GM23338 (cell line): ENCODE measurements at regions not wholly inside any gene's neighbourhood (a gene's known extent, or its start where the extent isn't known, plus 50 kb on each side); places are given as distances from the start of the nearest gene placed in this dataset.

Experiments used
- ATAC-seq: fragments of 200-7000 bp; cut with Tn5 transposase; 3 replicates; pipeline ENCODE4 v1.9.1; 2020
- DNase-seq: peaks from one replicate; pipeline ENCODE4 v3.0.0-alpha.2; 2015; ENCODE audit warnings: low spot score
- H2AFZ ChIP-seq: fragments of 200-600 bp; sonication (generic); 2 replicates; pipeline ENCODE4 v1.8.0; 2016; ENCODE audit warnings: antibody characterized with exemption, mild to moderate bottlenecking, moderate library complexity
- H3F3A ChIP-seq: fragments of 200-600 bp; sonication (generic); replicated peaks from 2 replicates; pipeline ENCODE4 v1.8.0; 2017; ENCODE audit warnings: antibody characterized with exemption, mixed run types, low read depth
- H3K27ac ChIP-seq: fragments of 200-600 bp; sonication (generic); 2 replicates; pipeline ENCODE4 v1.6.1; 2016; ENCODE audit warnings: low read depth
- H3K27me3 ChIP-seq: fragments of 200-600 bp; sonication (generic); 2 replicates; pipeline ENCODE4 v1.8.0; 2016; ENCODE audit warnings: mild to moderate bottlenecking, mixed run types, moderate library complexity; ENCODE audit not compliant: insufficient read depth
- H3K36me3 ChIP-seq: fragments of 200-600 bp; sonication (generic); 2 replicates; pipeline ENCODE4 v1.8.0; 2016; ENCODE audit warnings: mild to moderate bottlenecking; ENCODE audit not compliant: insufficient read depth
- H3K4me1 ChIP-seq: fragments of 200-600 bp; sonication (generic); 2 replicates; pipeline ENCODE4 v1.8.0; 2016; ENCODE audit warnings: mild to moderate bottlenecking, moderate library complexity; ENCODE audit not compliant: insufficient read depth
- H3K4me2 ChIP-seq: fragments of 200-600 bp; sonication (generic); 2 replicates; pipeline ENCODE4 v1.7.1; 2017; ENCODE audit warnings: mixed run types
- H3K4me3 ChIP-seq: fragments of 200-600 bp; sonication (generic); 2 replicates; pipeline ENCODE4 v1.6.1; 2016; ENCODE audit warnings: mixed run types
- H3K79me2 ChIP-seq: fragments of 200-600 bp; sonication (generic); replicated peaks from 2 replicates; pipeline ENCODE4 v1.8.0; 2017; ENCODE audit warnings: mild to moderate bottlenecking; ENCODE audit not compliant: insufficient read depth
- H3K9me2 ChIP-seq: fragments of 200-600 bp; sonication (generic); 2 replicates; pipeline ENCODE4 v1.8.0; 2017; ENCODE audit not compliant: insufficient read depth
- H4K20me1 ChIP-seq: fragments of 200-600 bp; sonication (generic); replicated peaks from 2 replicates; pipeline ENCODE4 v1.8.0; 2017; ENCODE audit warnings: mild to moderate bottlenecking; ENCODE audit not compliant: insufficient read depth
- H3K27ac Mint-ChIP-seq: 2 replicates; pipeline ENCODE4 v1.8.0; 2020; ENCODE audit warnings: inconsistent platforms, mild to moderate bottlenecking, moderate library complexity, mixed read lengths
- H3K27me3 Mint-ChIP-seq: 3 replicates; pipeline ENCODE4 v1.8.0; 2022; ENCODE audit warnings: low read depth, mild to moderate bottlenecking, moderate library complexity, mixed read lengths, inconsistent platforms; ENCODE audit not compliant: insufficient read depth, poor library complexity
- H3K36me3 Mint-ChIP-seq: 3 replicates; pipeline ENCODE4 v1.8.0; 2021; ENCODE audit warnings: low read depth, mild to moderate bottlenecking, inconsistent platforms, moderate library complexity, mixed read lengths
- H3K4me1 Mint-ChIP-seq: 3 replicates; pipeline ENCODE4 v1.8.0; 2020; ENCODE audit warnings: mild to moderate bottlenecking, inconsistent platforms, mixed read lengths
- H3K4me3 Mint-ChIP-seq: 3 replicates; pipeline ENCODE4 v1.8.0; 2021; ENCODE audit warnings: moderate library complexity, mild to moderate bottlenecking, inconsistent platforms, mixed read lengths
- H3K9me3 Mint-ChIP-seq: 3 replicates; pipeline ENCODE4 v1.8.0; 2020; ENCODE audit warnings: moderate library complexity, mild to moderate bottlenecking, inconsistent platforms, mixed read lengths
- CREB1 ChIP-seq: fragments of 250-450 bp; sonication (Bioruptor Pico); IDR thresholded peaks from 2 replicates; pipeline ENCODE4 v1.5.0; 2020; ENCODE audit warnings: low read depth, mild to moderate bottlenecking, moderate library complexity
- CTCF ChIP-seq, 2 experiments: fragments of 200-600 bp in 1 of 2; sonication (generic) in 1 of 2; conservative IDR thresholded peaks; 2 replicates each; pipeline versions ENCODE4 v1.5.1 to v1.6.1; 2016 to 2017; ENCODE audit warnings: antibody characterized with exemption in 2 of 2, low read depth in 2 of 2, mild to moderate bottlenecking in 2 of 2, moderate library complexity in 1 of 2
- ETS1 ChIP-seq: IDR thresholded peaks from 2 replicates; pipeline ENCODE4 v1.6.1; 2016; ENCODE audit warnings: antibody characterized with exemption
- EZH2 ChIP-seq: fragments of 200-600 bp; sonication (generic); IDR thresholded peaks from one replicate; pipeline ENCODE4 v1.8.0; 2017; ENCODE audit warnings: antibody characterized with exemption, mild to moderate bottlenecking, low read depth; ENCODE audit not compliant: unreplicated experiment
- EZH2phosphoT487 ChIP-seq: fragments of 200-600 bp; sonication (generic); IDR thresholded peaks from one replicate; pipeline ENCODE4 v1.8.1; 2018; ENCODE audit warnings: antibody characterized with exemption; ENCODE audit not compliant: unreplicated experiment
- JUNB ChIP-seq: IDR thresholded peaks from one replicate; pipeline ENCODE4 v1.6.1; 2016; ENCODE audit warnings: antibody characterized with exemption; ENCODE audit not compliant: unreplicated experiment
- NANOG ChIP-seq: IDR thresholded peaks from 2 replicates; pipeline ENCODE4 v1.6.1; 2016; ENCODE audit warnings: antibody characterized with exemption, borderline replicate concordance
- POLR2AphosphoS5 ChIP-seq: IDR thresholded peaks from 2 replicates; pipeline ENCODE4 v1.6.1; 2016; ENCODE audit warnings: antibody characterized with exemption, low read depth
- STAT1 ChIP-seq: IDR thresholded peaks from one replicate; pipeline ENCODE4 v1.6.1; 2016; ENCODE audit warnings: antibody characterized with exemption; ENCODE audit not compliant: unreplicated experiment
- ZNF114 ChIP-seq: fragments of 250-450 bp; sonication (Bioruptor Pico); IDR thresholded peaks from 2 replicates; pipeline ENCODE4 v1.5.0; 2020; ENCODE audit warnings: mild to moderate bottlenecking, moderate library complexity
- ZNF331 ChIP-seq: fragments of 250-450 bp; sonication (Bioruptor Pico); IDR thresholded peaks from 2 replicates; pipeline ENCODE4 v1.5.0; 2020; ENCODE audit warnings: low read depth, mild to moderate bottlenecking, moderate library complexity
- ZNF462 ChIP-seq: fragments of 250-450 bp; sonication (Bioruptor Pico); IDR thresholded peaks from 2 replicates; pipeline ENCODE4 v1.5.0; 2020; ENCODE audit warnings: mild to moderate bottlenecking, moderate library complexity

GRCh38 chr13:70339738-70340137, 231.5 kb upstream of the KLHL1 start:
- no peaks in the 10 kb centered on the region for H3K9me3 Mint-ChIP-seq
- no peak overlapping the region for H3K27ac Mint-ChIP-seq
- H3K27ac ChIP-seq = no peak overlapping the region
- no peaks in the 10 kb centered on the region for H3K27me3 ChIP-seq
- no peaks in the 10 kb centered on the region for H3F3A ChIP-seq
- peak; percentile 95 for ATAC-seq
- no peak overlapping the region for H3K4me3 ChIP-seq
- H3K4me3 Mint-ChIP-seq = no peak overlapping the region
- H3K36me3 ChIP-seq = no peaks in the 10 kb centered on the region
- no peak for TF ChIP-seq EZH2
- TF ChIP-seq JUNB = no peak
- TF ChIP-seq CTCF (conservative IDR thresholded peaks at IDR 0.05; ENCODE audit: low read depth in 2 of 2) = peak; percentile 74 to 75
- TF ChIP-seq ETS1 = no peak
- no peaks in the 10 kb centered on the region for H3K36me3 Mint-ChIP-seq
- no peak overlapping the region for H3K4me2 ChIP-seq
- H4K20me1 ChIP-seq = no peaks in the 10 kb centered on the region
- no peaks in the 10 kb centered on the region for H3K4me1 ChIP-seq
- peak; percentile 83 for DNase-seq
- H3K27me3 Mint-ChIP-seq = peaks cover 2% of the 10 kb centered on the region
- H3K79me2 ChIP-seq = no peaks in the 10 kb centered on the region
- H2AFZ ChIP-seq = 0 out of 2 replicates have a peak overlapping the region, but pooled peaks have one; percentile 19
- no peaks in the 10 kb centered on the region for H3K4me1 Mint-ChIP-seq
- no peaks in the 10 kb centered on the region for H3K9me2 ChIP-seq

GRCh38 chr13:70338609-70339008, 230.4 kb upstream of the KLHL1 start:
- no peaks in the 10 kb centered on the region for H3K79me2 ChIP-seq
- Mint-ChIP-seq H3K9me3 (no peaks in the 10 kb centered on the region), H3K27ac (no peak overlapping the region), H3K27me3 (peaks cover 2% of the 10 kb centered on the region), H3K4me1 (no peaks in the 10 kb centered on the region), H3K36me3 (no peaks in the 10 kb centered on the region), H3K4me3 (no peak overlapping the region)
- ATAC-seq (no peak), DNase-seq (no peak)
- H3K27me3 ChIP-seq = no peaks in the 10 kb centered on the region
- no peaks in the 10 kb centered on the region for H3F3A ChIP-seq
- no peaks in the 10 kb centered on the region for H3K9me2 ChIP-seq
- no peaks in the 10 kb centered on the region for H3K4me1 ChIP-seq
- no peak overlapping the region for H2AFZ ChIP-seq
- H4K20me1 ChIP-seq = no peaks in the 10 kb centered on the region
- no peaks in the 10 kb centered on the region for H3K36me3 ChIP-seq
- H3K27ac ChIP-seq = no peak overlapping the region
- H3K4me3 ChIP-seq = no peak overlapping the region
- no peak overlapping the region for H3K4me2 ChIP-seq
- TF ChIP-seq ZNF462 (CRISPR knock-in tag) (no peak), NANOG (no peak), STAT1 (no peak), ZNF114 (CRISPR knock-in tag) (no peak), CREB1 (CRISPR knock-in tag) (no peak), ZNF331 (CRISPR knock-in tag) (no peak), ETS1 (no peak), POLR2AphosphoS5 (no peak), EZH2phosphoT487 (no peak)
